ENCODE measurements at regions not wholly inside any gene's neighbourhood (a gene's known extent, or its start where the extent isn't known, plus 50 kb on each side); places are given as distances from the start of the nearest gene placed in this dataset.

DNA sequence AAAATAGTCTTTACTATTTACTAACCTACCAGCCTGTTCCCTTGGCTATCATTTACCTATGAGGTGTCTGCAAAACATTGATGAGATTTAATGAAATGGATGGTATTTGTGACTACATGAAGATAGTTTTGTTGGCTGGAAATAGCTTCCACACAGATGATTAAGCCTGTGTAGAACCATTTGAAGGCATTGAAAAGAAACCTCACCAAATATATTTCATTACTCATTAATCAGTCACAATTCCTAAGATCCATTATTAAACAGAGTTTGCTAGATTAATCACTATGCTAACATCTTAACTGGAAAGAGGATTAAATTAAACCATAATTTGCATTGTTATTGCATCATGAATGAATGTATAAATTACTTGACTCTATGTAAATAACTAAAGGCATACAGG, 560.3 kb downstream of the BMP2 start:
- ATAC-seq: no peak
- TF ChIP-seq ZNF70 (CRISPR knock-in tag; IDR thresholded peaks at IDR 0.05): no peak
- no peak for TF ChIP-seq PPARA (CRISPR knock-in tag; IDR thresholded peaks at IDR 0.05; ENCODE audit: borderline replicate concordance)
- TF ChIP-seq POU6F1 (CRISPR knock-in tag; IDR thresholded peaks at IDR 0.05; ENCODE audit: borderline replicate concordance, low read depth): no peak
- no peak for TF ChIP-seq TCF4 (CRISPR knock-in tag; IDR thresholded peaks at IDR 0.05; ENCODE audit: borderline replicate concordance)
- TF ChIP-seq TOX (CRISPR knock-in tag; IDR thresholded peaks at IDR 0.05; ENCODE audit: borderline replicate concordance): no peak

- no peak for ATAC-seq
- no peak for TF ChIP-seq ZFP30 (CRISPR knock-in tag; IDR thresholded peaks at IDR 0.05)
- TF ChIP-seq GLIS3 (CRISPR knock-in tag; IDR thresholded peaks at IDR 0.05): no peak
- TF ChIP-seq PATZ1 (CRISPR knock-in tag; IDR thresholded peaks at IDR 0.05; ENCODE audit: borderline replicate concordance): no peak
- TF ChIP-seq CSRNP3 (CRISPR knock-in tag; IDR thresholded peaks at IDR 0.05): no peak
- TF ChIP-seq ZNF70 (CRISPR knock-in tag; IDR thresholded peaks at IDR 0.05): no peak
- TF ChIP-seq RARB (CRISPR knock-in tag; IDR thresholded peaks at IDR 0.05): no peak
- TF ChIP-seq ZNF8 (CRISPR knock-in tag; IDR thresholded peaks at IDR 0.05): no peak
- TF ChIP-seq ZC3H10 (CRISPR knock-in tag; IDR thresholded peaks at IDR 0.05): no peak
- no peak for TF ChIP-seq ZNF565 (CRISPR knock-in tag; conservative IDR thresholded peaks at IDR 0.05; ENCODE audit: low read depth)
- TF ChIP-seq ESRRG (CRISPR knock-in tag; IDR thresholded peaks at IDR 0.05): no peak
- no peak for TF ChIP-seq TOX (CRISPR knock-in tag; IDR thresholded peaks at IDR 0.05; ENCODE audit: borderline replicate concordance)
- no peak for TF ChIP-seq ZFP3 (CRISPR knock-in tag; IDR thresholded peaks at IDR 0.05)
- TF ChIP-seq ISL1 (CRISPR knock-in tag; IDR thresholded peaks at IDR 0.05): no peak
- TF ChIP-seq BACH2 (CRISPR knock-in tag; IDR thresholded peaks at IDR 0.05; ENCODE audit: borderline replicate concordance): no peak
- TF ChIP-seq, protein P1, sequence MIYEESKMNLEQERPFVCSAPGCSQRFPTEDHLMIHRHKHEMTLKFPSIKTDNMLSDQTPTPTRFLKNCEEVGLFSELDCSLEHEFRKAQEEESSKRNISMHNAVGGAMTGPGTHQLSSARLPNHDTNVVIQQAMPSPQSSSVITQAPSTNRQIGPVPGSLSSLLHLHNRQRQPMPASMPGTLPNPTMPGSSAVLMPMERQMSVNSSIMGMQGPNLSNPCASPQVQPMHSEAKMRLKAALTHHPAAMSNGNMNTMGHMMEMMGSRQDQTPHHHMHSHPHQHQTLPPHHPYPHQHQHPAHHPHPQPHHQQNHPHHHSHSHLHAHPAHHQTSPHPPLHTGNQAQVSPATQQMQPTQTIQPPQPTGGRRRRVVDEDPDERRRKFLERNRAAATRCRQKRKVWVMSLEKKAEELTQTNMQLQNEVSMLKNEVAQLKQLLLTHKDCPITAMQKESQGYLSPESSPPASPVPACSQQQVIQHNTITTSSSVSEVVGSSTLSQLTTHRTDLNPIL (CRISPR knock-in tag; IDR thresholded peaks at IDR 0.05; ENCODE audit: low read depth): no peak
- TF ChIP-seq ARNTL (CRISPR knock-in tag; IDR thresholded peaks at IDR 0.05; ENCODE audit: borderline replicate concordance, low read depth): no peak
- TF ChIP-seq PPARA (CRISPR knock-in tag; IDR thresholded peaks at IDR 0.05; ENCODE audit: borderline replicate concordance): no peak
- no peak for TF ChIP-seq POU6F1 (CRISPR knock-in tag; IDR thresholded peaks at IDR 0.05; ENCODE audit: borderline replicate concordance, low read depth)
Measured at GRCh38 chr20:7330850-7331249, 563.4 kb downstream of the BMP2 start.

DNA sequence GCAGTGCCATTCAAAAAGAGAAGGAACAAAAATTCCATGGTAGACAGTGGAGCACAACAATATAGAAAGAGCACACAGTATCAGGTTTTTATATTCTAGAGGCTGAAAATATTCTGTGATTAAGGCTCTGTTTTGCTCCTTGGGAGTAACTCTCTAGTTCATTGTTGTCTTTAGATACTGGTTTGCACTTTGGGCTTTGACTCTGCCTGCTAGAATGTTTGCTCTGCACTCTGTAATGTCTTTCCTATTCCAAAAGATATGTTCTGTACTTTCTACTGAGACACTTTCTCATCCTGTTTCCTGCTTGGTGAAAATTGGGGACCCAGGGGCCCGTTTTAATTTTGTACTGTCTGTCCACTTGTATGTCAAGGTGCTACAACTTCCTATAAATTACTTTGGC, 564.7 kb downstream of the BMP2 start:
- ATAC-seq: no peak
- TF ChIP-seq TCF4 (CRISPR knock-in tag; IDR thresholded peaks at IDR 0.05; ENCODE audit: borderline replicate concordance): no peak
- TF ChIP-seq SNAI2 (CRISPR knock-in tag; IDR thresholded peaks at IDR 0.05): no peak
- no peak for TF ChIP-seq ZFP30 (CRISPR knock-in tag; IDR thresholded peaks at IDR 0.05)
- TF ChIP-seq ZC3H10 (CRISPR knock-in tag; IDR thresholded peaks at IDR 0.05): no peak
- no peak for TF ChIP-seq ZNF70 (CRISPR knock-in tag; IDR thresholded peaks at IDR 0.05)
- no peak for TF ChIP-seq ARNTL (CRISPR knock-in tag; IDR thresholded peaks at IDR 0.05; ENCODE audit: borderline replicate concordance, low read depth)
- TF ChIP-seq GLIS3 (CRISPR knock-in tag; IDR thresholded peaks at IDR 0.05): no peak
- no peak for TF ChIP-seq ZNF8 (CRISPR knock-in tag; IDR thresholded peaks at IDR 0.05)
- no peak for TF ChIP-seq ZNF565 (CRISPR knock-in tag; conservative IDR thresholded peaks at IDR 0.05; ENCODE audit: low read depth)
- no peak for TF ChIP-seq OSR1 (CRISPR knock-in tag; IDR thresholded peaks at IDR 0.05)
- TF ChIP-seq ESRRG (CRISPR knock-in tag; IDR thresholded peaks at IDR 0.05): no peak
- TF ChIP-seq CSDC2 (CRISPR knock-in tag; IDR thresholded peaks at IDR 0.05): no peak
- TF ChIP-seq, protein P2, sequence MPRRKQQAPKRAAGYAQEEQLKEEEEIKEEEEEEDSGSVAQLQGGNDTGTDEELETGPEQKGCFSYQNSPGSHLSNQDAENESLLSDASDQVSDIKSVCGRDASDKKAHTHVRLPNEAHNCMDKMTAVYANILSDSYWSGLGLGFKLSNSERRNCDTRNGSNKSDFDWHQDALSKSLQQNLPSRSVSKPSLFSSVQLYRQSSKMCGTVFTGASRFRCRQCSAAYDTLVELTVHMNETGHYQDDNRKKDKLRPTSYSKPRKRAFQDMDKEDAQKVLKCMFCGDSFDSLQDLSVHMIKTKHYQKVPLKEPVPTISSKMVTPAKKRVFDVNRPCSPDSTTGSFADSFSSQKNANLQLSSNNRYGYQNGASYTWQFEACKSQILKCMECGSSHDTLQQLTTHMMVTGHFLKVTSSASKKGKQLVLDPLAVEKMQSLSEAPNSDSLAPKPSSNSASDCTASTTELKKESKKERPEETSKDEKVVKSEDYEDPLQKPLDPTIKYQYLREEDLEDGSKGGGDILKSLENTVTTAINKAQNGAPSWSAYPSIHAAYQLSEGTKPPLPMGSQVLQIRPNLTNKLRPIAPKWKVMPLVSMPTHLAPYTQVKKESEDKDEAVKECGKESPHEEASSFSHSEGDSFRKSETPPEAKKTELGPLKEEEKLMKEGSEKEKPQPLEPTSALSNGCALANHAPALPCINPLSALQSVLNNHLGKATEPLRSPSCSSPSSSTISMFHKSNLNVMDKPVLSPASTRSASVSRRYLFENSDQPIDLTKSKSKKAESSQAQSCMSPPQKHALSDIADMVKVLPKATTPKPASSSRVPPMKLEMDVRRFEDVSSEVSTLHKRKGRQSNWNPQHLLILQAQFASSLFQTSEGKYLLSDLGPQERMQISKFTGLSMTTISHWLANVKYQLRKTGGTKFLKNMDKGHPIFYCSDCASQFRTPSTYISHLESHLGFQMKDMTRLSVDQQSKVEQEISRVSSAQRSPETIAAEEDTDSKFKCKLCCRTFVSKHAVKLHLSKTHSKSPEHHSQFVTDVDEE (CRISPR knock-in tag; IDR thresholded peaks at IDR 0.05): no peak
- no peak for TF ChIP-seq PPARA (CRISPR knock-in tag; IDR thresholded peaks at IDR 0.05; ENCODE audit: borderline replicate concordance)

Measured in SK-N-SH treated with all-trans-retinoic acid at 6 μM for 48 hours (cell line).